ENCODE measurements at regions not wholly inside any gene's neighbourhood (a gene's known extent, or its start where the extent isn't known, plus 50 kb on each side); places are given as distances from the start of the nearest gene placed in this dataset.

DNA sequence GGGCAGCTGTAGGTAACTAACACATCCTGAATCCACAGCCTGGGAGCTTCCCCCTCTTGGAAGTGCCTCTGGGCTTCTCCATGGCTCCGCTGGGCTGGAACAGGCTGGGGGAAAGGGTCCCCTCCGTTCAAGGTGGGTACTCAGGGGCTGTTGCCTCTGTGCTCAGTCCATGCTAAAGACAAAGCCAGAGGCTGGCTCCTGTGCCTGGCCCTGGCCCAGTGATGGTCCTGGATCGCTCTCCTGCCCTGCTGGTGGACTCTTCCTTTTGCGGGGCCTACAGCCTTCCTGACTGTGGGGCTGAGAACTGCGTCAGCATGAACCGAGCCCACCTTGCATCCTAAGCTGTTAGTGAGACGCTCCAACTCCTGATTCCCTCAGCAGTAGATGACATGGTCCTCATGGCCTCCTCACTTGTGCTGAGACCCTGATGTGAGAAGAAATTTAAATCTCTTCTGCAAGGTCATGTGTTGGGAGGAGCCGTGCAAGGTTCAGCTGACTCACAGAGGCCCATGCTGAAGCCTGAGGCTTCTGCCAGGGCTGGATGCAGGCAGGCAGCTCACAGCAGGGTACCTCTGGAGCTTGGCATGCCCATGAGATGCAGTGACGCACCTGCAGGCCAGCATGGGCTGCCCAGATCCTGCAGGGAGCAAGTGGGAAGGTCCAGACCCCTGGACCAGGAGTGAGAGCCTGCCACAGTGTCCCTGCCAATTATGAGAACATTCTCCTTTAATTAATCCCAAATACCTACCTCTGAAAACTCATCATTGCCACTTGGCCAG, 1285.5 kb downstream of the TBC1D22A start:
- no peak for DNase-seq

DNA sequence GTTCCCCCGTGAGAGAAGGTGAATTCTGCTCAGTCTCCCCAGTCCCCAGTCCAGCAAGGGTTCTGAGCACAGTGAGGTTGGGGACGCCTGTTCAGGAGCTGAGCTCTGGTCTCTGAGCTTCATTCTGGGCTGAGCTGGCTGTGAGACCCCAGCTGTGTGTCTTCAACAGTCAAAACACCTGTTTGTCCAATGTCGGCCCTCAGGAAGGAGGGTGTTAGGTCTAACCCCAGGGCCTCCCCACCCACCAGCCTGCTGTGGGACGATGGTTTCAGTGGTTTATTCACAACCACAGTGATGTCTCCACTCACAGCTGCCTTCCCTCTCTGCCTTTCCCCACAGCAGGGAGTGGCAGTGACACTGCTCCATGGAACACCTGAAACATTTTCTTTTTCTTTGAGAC, 1282.9 kb downstream of the TBC1D22A start:
- no peak for DNase-seq

- no peak for DNase-seq
These were observed 1282.1 kb downstream of the TBC1D22A start for GRCh38 chr22:48044487-48045060.

DNA sequence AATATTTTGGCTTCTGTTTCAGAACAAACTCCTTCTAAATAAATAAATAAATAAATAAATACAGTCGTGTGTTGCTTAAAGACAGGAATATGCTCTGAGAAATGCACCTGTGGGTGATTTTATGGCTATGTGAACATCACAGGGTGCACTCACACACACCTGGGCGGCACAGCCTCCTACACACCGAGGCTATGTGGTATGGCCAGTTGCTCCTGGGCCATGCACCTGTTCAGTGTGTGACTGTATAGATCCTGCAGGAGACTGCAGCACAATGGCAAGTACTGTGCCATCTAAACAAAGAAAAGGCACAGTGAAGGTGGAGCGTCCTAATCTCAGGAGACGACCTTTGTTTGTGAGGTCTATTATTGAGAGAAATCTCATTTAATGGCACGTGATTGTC, 1281.1 kb downstream of the TBC1D22A start:
- DNase-seq: no peak

DNA sequence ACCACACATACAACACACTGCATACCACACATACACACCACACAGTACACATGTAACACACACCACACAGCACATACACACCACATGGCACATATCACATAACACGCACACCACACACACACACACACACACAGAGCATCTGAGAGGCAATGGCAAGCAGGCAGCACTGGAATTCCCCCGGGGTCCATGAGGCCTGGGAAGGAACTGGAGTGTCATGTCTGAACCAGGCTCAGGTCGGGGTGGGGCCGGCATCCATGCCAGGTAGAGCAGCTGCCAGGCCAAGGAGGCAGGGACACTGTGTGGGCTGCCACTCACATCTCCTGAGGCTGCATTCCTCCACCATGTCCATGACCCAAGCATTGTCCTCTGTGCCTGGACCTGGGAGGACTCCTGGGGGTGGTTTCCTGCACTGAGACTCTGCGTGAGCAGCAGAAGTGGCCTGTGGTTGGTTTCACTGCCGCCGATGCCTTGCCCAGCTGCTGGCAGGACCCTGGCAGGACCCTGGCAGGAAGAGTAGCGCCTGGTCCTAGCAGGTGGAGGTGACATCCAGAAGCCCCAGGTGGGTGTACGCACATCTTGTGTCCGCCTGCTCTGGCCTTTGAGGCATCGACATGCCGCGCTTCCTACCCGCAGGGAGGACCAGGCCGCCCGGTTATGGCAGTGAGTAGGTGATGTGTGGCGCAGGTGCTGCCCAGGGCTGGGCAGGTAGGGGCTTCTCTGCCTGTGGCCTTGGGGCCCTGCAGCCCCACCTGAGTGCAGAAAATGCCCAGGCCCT, 1280.4 kb downstream of the TBC1D22A start:
- DNase-seq: no peak

GRCh38 chr22:48039326-48039725, 1276.9 kb downstream of the TBC1D22A start:
- no peak for DNase-seq

- DNase-seq: no peak
These were observed 1275.2 kb downstream of the TBC1D22A start for GRCh38 chr22:48037618-48038017.

GRCh38 chr22:48035897-48036296, 1273.4 kb downstream of the TBC1D22A start:
- no peak for DNase-seq

GRCh38 chr22:48031589-48031988, 1269.1 kb downstream of the TBC1D22A start:
- no peak for DNase-seq

- DNase-seq: no peak
These were observed 1262.6 kb downstream of the TBC1D22A start for GRCh38 chr22:48025096-48025495.

DNA sequence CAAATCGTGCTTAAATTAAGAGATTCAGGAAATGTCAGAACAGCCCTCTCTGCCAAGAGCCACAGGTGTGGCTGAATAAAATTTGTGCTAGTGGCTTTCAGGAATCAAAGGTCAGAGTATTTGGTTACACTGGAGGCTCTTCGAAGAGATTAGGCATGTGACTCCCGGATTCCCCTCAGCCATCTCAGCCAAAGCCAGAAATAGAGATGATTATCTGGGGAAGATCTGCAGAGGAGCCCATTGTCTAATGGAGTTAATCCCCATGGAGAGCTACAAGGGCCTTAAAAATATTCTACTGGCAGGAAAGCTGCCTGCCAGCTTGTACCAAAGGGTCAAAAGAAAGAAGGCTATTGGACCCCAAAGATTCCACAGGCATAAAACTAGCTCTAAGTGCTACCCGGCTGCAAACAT, 1259.5 kb downstream of the TBC1D22A start:
- no peak for DNase-seq

GRCh38 chr22:48018346-48018745, 1255.9 kb downstream of the TBC1D22A start:
- DNase-seq: no peak

GRCh38 chr22:48015701-48016100, 1253.3 kb downstream of the TBC1D22A start:
- DNase-seq: no peak

DNA sequence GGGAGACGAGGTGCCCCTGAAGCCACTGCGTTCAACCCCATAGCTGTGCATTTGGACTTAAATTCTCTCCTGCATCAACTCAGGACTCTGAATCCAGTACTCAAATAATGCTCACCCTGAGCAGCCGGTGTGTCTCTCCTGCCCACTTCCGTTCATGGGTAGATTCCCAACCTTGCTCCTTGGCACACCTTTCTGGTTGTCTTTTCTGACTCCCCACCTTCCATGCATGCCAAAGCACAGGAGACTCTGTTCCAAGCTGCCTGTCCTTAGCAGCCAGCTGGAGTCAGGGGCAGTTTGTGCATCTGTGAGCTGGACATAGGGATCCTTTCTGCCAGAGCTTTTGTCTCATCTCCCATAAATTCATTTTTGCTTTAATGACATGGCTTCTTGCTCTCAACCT, 1242.5 kb downstream of the TBC1D22A start:
- no peak for DNase-seq

GRCh38 chr22:48004038-48004437, 1241.6 kb downstream of the TBC1D22A start:
- no peak for DNase-seq

GRCh38 chr22:48001101-48001500, 1238.7 kb downstream of the TBC1D22A start:
- DNase-seq: no peak

DNA sequence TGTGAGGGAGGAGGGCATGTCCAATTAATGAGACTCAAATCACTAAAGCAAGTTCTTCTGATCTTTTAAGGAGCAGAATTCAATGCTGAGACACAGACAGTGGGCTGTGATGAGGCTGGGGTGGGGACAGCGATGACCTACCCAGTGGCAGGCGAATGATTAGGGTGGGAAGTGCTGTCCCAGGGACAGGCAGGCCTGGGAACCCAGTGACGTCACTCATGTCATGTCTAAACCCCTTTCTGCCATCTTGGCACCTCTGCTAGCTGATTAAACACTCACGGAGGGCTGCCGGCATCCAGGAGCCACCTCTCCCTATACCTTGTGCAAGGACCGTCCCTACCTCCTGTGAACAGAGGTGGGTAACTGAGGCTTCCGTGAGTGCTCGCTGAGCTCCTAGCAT, 1235.2 kb downstream of the TBC1D22A start:
- DNase-seq: no peak

DNA sequence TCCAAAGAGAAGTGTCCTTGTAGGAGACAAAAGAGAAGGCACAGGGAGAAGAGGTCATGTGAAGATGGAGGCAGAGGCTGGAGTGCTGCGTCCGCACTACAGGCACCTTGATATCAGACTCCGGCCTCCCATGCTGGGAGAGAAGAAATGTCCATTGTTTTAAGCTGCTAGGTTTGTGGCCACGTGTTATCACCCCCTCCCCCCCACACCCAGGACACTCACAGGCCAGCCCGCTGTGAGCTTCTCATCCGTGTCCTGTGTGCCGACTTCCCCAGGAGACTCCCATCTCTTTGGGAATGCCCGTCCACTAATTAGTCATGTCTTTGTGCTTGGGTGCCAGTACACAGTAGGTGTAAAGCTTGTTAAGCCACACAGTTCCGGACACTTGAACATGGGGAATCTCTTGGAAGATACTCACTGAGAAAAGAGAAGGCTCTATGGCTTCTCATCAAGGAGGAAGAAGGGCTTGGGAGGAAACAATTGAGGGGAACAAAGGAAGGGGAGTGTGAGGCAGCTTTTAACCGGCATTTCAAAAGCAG, 1234.7 kb downstream of the TBC1D22A start:
- no peak for DNase-seq

DNA sequence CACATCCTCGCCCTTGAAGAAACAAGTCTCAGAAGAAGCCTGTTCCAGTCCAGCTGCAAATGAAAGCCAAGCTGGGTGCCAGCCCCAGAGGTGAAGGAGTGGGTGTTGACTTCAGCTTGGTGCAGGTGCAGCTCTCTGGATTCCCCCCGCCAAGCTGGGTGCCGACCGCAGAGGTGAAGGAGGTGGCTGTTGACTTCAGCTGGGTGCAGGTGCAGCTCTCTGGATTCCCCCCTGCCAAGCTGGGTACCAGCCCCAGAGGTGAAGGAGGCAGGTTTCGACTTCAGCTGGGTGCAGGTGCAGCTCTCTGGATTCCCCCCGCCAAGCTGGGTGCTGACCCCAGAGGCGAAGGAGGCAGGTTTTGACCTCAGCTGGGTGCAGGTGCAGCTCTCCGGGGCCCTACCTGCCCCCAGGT, 1234.0 kb downstream of the TBC1D22A start:
- no peak for DNase-seq

- DNase-seq: no peak
These were observed 1233.3 kb downstream of the TBC1D22A start for GRCh38 chr22:47995718-47996117.

- DNase-seq: no peak
These were observed 1232.8 kb downstream of the TBC1D22A start for GRCh38 chr22:47995264-47995627.

- DNase-seq: no peak
These were observed 1232.3 kb downstream of the TBC1D22A start for GRCh38 chr22:47994601-47995263.

- DNase-seq: no peak
These were observed 1231.6 kb downstream of the TBC1D22A start for GRCh38 chr22:47994045-47994444.
